HepG2 (cell line): ENCODE measurements at regions not wholly inside any gene's neighbourhood (a gene's known extent, or its start where the extent isn't known, plus 50 kb on each side); places are given as distances from the start of the nearest gene placed in this dataset.

ENCODE experiments used
- ATAC-seq: fragments of 200-7000 bp; cut with Tn5 transposase; 3 replicates; pipeline ENCODE4 v1.9.1; 2020; ENCODE audit warnings: mild to moderate bottlenecking, moderate library complexity
- BruUV-seq: library from RNA; stranded (reverse); fragments of 400-500 nt; replicated peaks from 2 replicates; lab custom pipeline; 2021; lab: Mats Ljungman, UMichigan
- CTCF ChIA-PET: fragments of 300-600 bp; formaldehyde crosslinking; extraction: SDS; loops from one replicate; lab custom pipeline; 2021; ENCODE audit warnings: low total read pairs, inconsistent platforms, low intra/inter-chr PET ratio; lab: Yijun Ruan, JAX
- POLR2A ChIA-PET: fragments of 350-600 bp; sonication (Branson Sonifier 250); formaldehyde crosslinking; loops from one replicate; lab custom pipeline; 2020; ENCODE audit warnings: antibody characterized with exemption, inconsistent platforms; lab: Yijun Ruan, JAX
- DNase-seq: peaks from one replicate; pipeline ENCODE4 v3.0.0-alpha.2; 2015; ENCODE audit warnings: low spot score
- FAIRE-seq: peaks from 3 replicates; lab custom pipeline; 2011; peaks lifted over from hg19 to GRCh38; lab: Jason Lieb, UNC
- H2AFZ ChIP-seq: one replicate; pipeline ENCODE4 v1.6.1; 2011; ENCODE audit warnings: low read length, inconsistent platforms
- H3K27ac ChIP-seq: fragments of 300-600 bp; 3 replicates; pipeline ENCODE4 v1.8.0; 2011; ENCODE audit warnings: mixed run types, mild to moderate bottlenecking, mixed read lengths, low read length, inconsistent platforms; ENCODE audit not compliant: insufficient read depth; ENCODE audit errors: extremely low read length
- H3K27me3 ChIP-seq, 2 experiments: fragments of 200-600 bp in 1 of 2; 2 replicates in 1 of 2; 3 replicates in 1 of 2; pipeline versions ENCODE4 v1.6.0 to v1.8.0; 2011; ENCODE audit warnings: low read length in 2 of 2, mild to moderate bottlenecking in 2 of 2, moderate library complexity in 2 of 2, inconsistent platforms in 1 of 2; ENCODE audit not compliant: insufficient read depth in 2 of 2, control insufficient read depth in 1 of 2
- H3K36me3 ChIP-seq, 2 experiments: fragments of 200-600 bp in 1 of 2; replicated peaks in 1 of 2; 2 replicates in 1 of 2; 3 replicates in 1 of 2; pipeline versions ENCODE4 v1.5.1 to v1.8.0; 2011; ENCODE audit warnings: low read length in 2 of 2, inconsistent platforms in 1 of 2; ENCODE audit not compliant: insufficient read depth in 2 of 2, control insufficient read depth in 1 of 2
- H3K4me1 ChIP-seq: 2 replicates; pipeline ENCODE4 v1.5.1; 2012; ENCODE audit warnings: low read length, inconsistent platforms; ENCODE audit not compliant: insufficient read depth
- H3K4me2 ChIP-seq: 2 replicates; pipeline ENCODE4 v1.6.0; 2011; ENCODE audit warnings: low read depth, low read length, inconsistent platforms
- H3K4me3 ChIP-seq, 3 experiments: fragments of 200-600 bp in 1 of 3; sonication (generic), shearing (Covaris generic) in 1 of 3; replicated peaks in 1 of 3; 2 replicates each; pipeline ENCODE4 v1.5.1; 2011 to 2016; ENCODE audit warnings: low read length in 3 of 3, inconsistent platforms in 2 of 3, low read depth in 2 of 3, mild to moderate bottlenecking in 2 of 3, control low read depth in 1 of 3, mixed read lengths in 1 of 3; ENCODE audit not compliant: insufficient read depth in 1 of 3
- H3K79me2 ChIP-seq: one replicate; pipeline ENCODE4 v1.6.1; 2011; ENCODE audit warnings: low read length, inconsistent platforms; ENCODE audit not compliant: insufficient read depth
- H3K9ac ChIP-seq: 2 replicates; pipeline ENCODE4 v1.6.0; 2011; ENCODE audit warnings: mild to moderate bottlenecking, low read depth, low read length, inconsistent platforms; ENCODE audit not compliant: insufficient read depth
- H3K9me3 ChIP-seq: 2 replicates; pipeline ENCODE4 v1.5.1; 2012; ENCODE audit warnings: mild to moderate bottlenecking, low read length
- H4K20me1 ChIP-seq: 2 replicates; pipeline ENCODE4 v1.6.0; 2011; ENCODE audit warnings: inconsistent platforms, mild to moderate bottlenecking, low read length, moderate library complexity; ENCODE audit not compliant: insufficient read depth
- ATF1 ChIP-seq: IDR thresholded peaks from 2 replicates; pipeline ENCODE4 v1.6.1; 2016; ENCODE audit warnings: mild to moderate bottlenecking, control low read depth
- FLYWCH1 ChIP-seq: sonication (generic); formaldehyde crosslinking; IDR thresholded peaks from 2 replicates; pipeline ENCODE4 v1.8.1; 2023; ENCODE audit warnings: mild to moderate bottlenecking, missing genetic modification reagents
- IKZF4 ChIP-seq: sonication (generic); formaldehyde crosslinking; IDR thresholded peaks from 2 replicates; pipeline ENCODE4 v1.5.1; 2020; ENCODE audit warnings: borderline replicate concordance, mild to moderate bottlenecking, low read depth, missing genetic modification reagents; ENCODE audit errors: not compliant biosample characterization
- NR1H2 ChIP-seq: sonication (generic); formaldehyde crosslinking; IDR thresholded peaks from 2 replicates; pipeline ENCODE4 v1.8.1; 2022; ENCODE audit warnings: low read depth, missing genetic modification reagents, borderline replicate concordance
- RFXANK ChIP-seq: IDR thresholded peaks from 2 replicates; pipeline ENCODE4 v1.6.1; 2016
- THYN1 ChIP-seq: sonication (generic); formaldehyde crosslinking; IDR thresholded peaks from 2 replicates; pipeline ENCODE4 v1.8.1; 2023; ENCODE audit warnings: low read depth, mild to moderate bottlenecking, moderate library complexity, missing genetic modification reagents, borderline replicate concordance
- ZBTB42 ChIP-seq: sonication (generic); formaldehyde crosslinking; IDR thresholded peaks from 2 replicates; pipeline ENCODE4 v1.5.0; 2020; ENCODE audit warnings: mild to moderate bottlenecking, missing genetic modification reagents
- ZNF256 ChIP-seq: sonication (generic); formaldehyde crosslinking; conservative IDR thresholded peaks from 2 replicates; pipeline ENCODE4 v1.4.0; 2020; ENCODE audit warnings: missing genetic modification reagents
- ZNF569 ChIP-seq: sonication (generic); formaldehyde crosslinking; IDR thresholded peaks from 2 replicates; pipeline ENCODE4 v1.5.0; 2020; ENCODE audit warnings: mild to moderate bottlenecking, missing genetic modification reagents, moderate library complexity, borderline replicate concordance
- ZNF639 ChIP-seq: conservative IDR thresholded peaks from 2 replicates; pipeline ENCODE4 v1.6.1; 2018; ENCODE audit warnings: missing genetic modification reagents
- WGBS: methylation state at CpG from one replicate; pipeline ENCODE4 v1.1.6; 2017; ENCODE audit warnings: low lambda C conversion rate; 5-methylcytosine and 5-hydroxymethylcytosine counted together
- in situ Hi-C: cut with HindIII; loops from 2 replicates; pipeline ENCODE4 v1.10.0; 2017; ENCODE audit warnings: low pct_unique_long_range_greater_than_20kb; ENCODE audit not compliant: extremely low pct_ligation_motif_present
- intact Hi-C: fragments of 100-400 bp; cut with micrococcal nuclease; formaldehyde crosslinking; loops from one replicate; pipeline ENCODE4 v1.10.0; 2022; ENCODE audit not compliant: unreplicated experiment
- TF ChIP-seq, protein P1 (sequence below), 2 experiments: sonication (generic) in 1 of 2; formaldehyde crosslinking in 1 of 2; IDR thresholded peaks; 2 replicates each; pipeline versions ENCODE4 v1.5.1 to v1.6.1; 2011 to 2020; ENCODE audit warnings: borderline replicate concordance in 1 of 2, low read depth in 1 of 2, low read length in 1 of 2, mild to moderate bottlenecking in 1 of 2, missing genetic modification reagents in 1 of 2, moderate library complexity in 1 of 2

DNA sequence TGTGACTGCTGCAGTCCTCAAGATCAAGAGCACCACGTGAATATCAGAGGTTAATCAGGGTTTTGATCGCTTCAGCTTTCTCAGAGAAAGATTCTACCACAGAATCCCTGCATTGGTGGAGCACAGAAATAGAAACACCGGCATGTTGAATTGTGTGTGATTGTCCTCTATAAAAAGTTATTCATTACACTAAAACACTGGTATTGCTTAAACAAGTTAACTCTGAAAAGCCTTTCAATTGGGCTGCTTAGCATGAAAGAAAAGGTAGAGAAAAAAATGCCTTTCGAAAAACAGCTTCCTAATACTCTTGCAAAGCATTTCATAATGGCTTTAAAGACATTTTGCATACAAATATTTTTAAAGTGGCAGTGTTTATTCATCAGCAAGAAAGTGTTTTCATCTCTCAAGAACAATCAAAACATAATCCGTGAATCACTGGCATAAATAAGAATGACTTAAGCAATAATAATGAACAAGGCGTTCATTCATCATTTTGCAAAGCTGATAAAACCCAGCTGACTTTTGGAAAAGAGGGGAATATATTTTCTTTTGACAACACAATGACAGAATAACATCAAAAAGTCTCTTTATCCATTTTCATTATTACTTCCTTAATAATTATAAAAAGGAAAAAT lies 61.1 kb downstream of the HELT start (continued):
- TF ChIP-seq FLYWCH1 = no peak
- TF ChIP-seq IKZF4 = no peak
- TF ChIP-seq NR1H2 (CRISPR knock-in tag) = no peak
- TF ChIP-seq RFXANK (CRISPR knock-in tag) = no peak

DNA sequence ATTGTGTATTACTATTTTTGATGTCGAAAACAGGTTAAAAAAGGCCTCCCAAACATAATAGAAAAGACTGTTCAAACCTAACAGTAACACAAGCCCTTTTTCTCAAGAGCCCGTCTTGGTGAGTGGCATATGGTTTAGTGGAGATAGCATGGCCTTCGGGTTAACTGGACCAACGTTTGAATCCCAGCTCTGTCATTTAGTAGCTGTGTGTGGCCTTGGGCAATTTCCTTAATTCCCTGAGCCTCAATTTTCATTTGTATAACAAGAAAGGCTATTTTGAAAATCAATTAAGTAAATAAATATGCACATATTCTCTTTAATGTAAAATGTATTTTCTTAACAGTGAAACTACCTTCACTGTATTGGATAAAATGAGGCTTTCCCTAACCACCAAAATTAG lies 62.3 kb downstream of the HELT start:
- Histone ChIP-seq H3K9me3 (no peaks in the 10 kb centered on the region), H3K27me3 (0 out of 5 replicates have a peak, but pooled peaks cover 0 to 12% of the 10 kb centered on the region in 2 experiments), H3K9ac (no peak overlapping the region), H3K4me2 (no peak overlapping the region), H3K27ac (no peak overlapping the region), H4K20me1 (no peaks in the 10 kb centered on the region), H2AFZ (no peak overlapping the region), H3K4me3 (no peak overlapping the region), H3K36me3 (no peaks in the 10 kb centered on the region), H3K4me1 (no peaks in the 10 kb centered on the region), H3K79me2 (no peaks in the 10 kb centered on the region)
- no peak for ATAC-seq
- BruUV-seq = no TSS peak
- POLR2A ChIA-PET = no interaction called here
- CTCF ChIA-PET = no interaction called here
- no peak for FAIRE-seq
- no peak for DNase-seq
- 0% methylated on average over 4 of the region's 4 CpGs for WGBS
- in situ Hi-C loops = no loop called here
- intact Hi-C loops = no loop called here
- TF ChIP-seq ATF1 (CRISPR knock-in tag) (no peak), ZNF639 (CRISPR knock-in tag) (no peak), THYN1 (CRISPR knock-in tag) (no peak), ZNF569 (CRISPR knock-in tag) (no peak), ZBTB42 (CRISPR knock-in tag) (no peak), ZNF256 (no peak)
- TF ChIP-seq, protein P1, sequence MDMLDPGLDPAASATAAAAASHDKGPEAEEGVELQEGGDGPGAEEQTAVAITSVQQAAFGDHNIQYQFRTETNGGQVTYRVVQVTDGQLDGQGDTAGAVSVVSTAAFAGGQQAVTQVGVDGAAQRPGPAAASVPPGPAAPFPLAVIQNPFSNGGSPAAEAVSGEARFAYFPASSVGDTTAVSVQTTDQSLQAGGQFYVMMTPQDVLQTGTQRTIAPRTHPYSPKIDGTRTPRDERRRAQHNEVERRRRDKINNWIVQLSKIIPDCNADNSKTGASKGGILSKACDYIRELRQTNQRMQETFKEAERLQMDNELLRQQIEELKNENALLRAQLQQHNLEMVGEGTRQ (IDR thresholded peaks at IDR 0.05; ENCODE audit: low read depth, low read length) = no peak
- TF ChIP-seq, protein P1 (CRISPR knock-in tag; IDR thresholded peaks at IDR 0.05; ENCODE audit: borderline replicate concordance) = no peak
